GM20000 (cell line): ENCODE measurements at regions not wholly inside any gene's neighbourhood (a gene's known extent, or its start where the extent isn't known, plus 50 kb on each side); places are given as distances from the start of the nearest gene placed in this dataset.

Source experiments
- DNase-seq: peaks from one replicate; pipeline ENCODE4 v3.0.0; 2012; ENCODE audit warnings: low spot score
- TF ChIP-seq, protein P1 (sequence below): IDR thresholded peaks from 2 replicates; pipeline ENCODE4 v1.5.1; 2012; ENCODE audit warnings: mild to moderate bottlenecking, control low read depth; ENCODE audit errors: extremely low read depth, missing control alignments

GRCh38 chr20:48558906-48559305, 268.9 kb downstream of the PREX1 start:
- no peak for DNase-seq
- TF ChIP-seq, protein P1, sequence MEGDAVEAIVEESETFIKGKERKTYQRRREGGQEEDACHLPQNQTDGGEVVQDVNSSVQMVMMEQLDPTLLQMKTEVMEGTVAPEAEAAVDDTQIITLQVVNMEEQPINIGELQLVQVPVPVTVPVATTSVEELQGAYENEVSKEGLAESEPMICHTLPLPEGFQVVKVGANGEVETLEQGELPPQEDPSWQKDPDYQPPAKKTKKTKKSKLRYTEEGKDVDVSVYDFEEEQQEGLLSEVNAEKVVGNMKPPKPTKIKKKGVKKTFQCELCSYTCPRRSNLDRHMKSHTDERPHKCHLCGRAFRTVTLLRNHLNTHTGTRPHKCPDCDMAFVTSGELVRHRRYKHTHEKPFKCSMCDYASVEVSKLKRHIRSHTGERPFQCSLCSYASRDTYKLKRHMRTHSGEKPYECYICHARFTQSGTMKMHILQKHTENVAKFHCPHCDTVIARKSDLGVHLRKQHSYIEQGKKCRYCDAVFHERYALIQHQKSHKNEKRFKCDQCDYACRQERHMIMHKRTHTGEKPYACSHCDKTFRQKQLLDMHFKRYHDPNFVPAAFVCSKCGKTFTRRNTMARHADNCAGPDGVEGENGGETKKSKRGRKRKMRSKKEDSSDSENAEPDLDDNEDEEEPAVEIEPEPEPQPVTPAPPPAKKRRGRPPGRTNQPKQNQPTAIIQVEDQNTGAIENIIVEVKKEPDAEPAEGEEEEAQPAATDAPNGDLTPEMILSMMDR = no peak

DNA sequence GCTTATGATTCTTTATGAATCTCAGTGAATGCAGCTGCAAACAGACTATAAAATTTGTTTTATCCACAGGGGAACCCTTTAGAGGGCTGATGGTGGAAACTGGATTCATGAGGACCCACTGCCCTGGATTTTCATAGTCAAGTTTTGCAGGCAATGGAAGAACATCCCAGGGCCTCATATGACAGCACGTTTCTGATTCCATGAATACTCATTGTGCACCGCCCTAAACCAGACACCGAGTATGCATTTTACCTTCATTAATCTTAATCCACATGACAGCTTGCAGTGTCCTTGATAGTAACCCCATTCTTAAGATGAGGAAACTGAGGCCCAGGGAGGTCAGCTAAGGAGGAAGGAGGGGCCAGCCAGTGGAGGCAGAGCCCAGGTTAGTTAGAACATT, 270.4 kb downstream of the PREX1 start:
- TF ChIP-seq, protein P1 = no peak
- DNase-seq = no peak

DNA sequence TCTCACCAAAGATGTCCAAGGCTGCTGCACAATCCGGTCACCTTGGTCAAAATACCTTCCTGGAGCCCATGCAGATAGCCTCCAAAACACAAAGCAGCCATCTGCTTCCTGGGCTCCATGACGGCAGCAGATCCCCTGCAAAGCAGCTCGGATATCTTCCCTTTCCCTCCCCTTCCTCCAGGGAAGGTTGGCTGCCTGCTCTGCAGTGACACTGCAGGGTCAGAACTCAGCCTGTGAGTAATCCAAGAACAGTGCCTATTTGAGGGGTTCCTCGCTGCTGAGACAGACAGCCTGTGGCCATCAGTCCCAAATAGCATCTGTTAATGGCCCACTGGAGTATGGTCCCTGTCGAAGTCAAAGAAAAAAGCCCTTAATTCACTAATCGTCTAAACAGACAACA, 270.8 kb downstream of the PREX1 start:
- TF ChIP-seq, protein P1 = no peak
- no peak for DNase-seq

- DNase-seq = no peak
These were observed 275.2 kb downstream of the PREX1 start for GRCh38 chr20:48552550-48552949.

GRCh38 chr20:48550814-48551213, 277.0 kb downstream of the PREX1 start:
- TF ChIP-seq, protein P1 = no peak
- DNase-seq = no peak

More at GRCh38 chr20:48552550-48552949, 275.2 kb downstream of the PREX1 start:
- TF ChIP-seq, protein P1 = no peak

- DNase-seq = no peak
- TF ChIP-seq, protein P1 = no peak
These were observed 280.1 kb downstream of the PREX1 start for GRCh38 chr20:48547664-48548063.

DNA sequence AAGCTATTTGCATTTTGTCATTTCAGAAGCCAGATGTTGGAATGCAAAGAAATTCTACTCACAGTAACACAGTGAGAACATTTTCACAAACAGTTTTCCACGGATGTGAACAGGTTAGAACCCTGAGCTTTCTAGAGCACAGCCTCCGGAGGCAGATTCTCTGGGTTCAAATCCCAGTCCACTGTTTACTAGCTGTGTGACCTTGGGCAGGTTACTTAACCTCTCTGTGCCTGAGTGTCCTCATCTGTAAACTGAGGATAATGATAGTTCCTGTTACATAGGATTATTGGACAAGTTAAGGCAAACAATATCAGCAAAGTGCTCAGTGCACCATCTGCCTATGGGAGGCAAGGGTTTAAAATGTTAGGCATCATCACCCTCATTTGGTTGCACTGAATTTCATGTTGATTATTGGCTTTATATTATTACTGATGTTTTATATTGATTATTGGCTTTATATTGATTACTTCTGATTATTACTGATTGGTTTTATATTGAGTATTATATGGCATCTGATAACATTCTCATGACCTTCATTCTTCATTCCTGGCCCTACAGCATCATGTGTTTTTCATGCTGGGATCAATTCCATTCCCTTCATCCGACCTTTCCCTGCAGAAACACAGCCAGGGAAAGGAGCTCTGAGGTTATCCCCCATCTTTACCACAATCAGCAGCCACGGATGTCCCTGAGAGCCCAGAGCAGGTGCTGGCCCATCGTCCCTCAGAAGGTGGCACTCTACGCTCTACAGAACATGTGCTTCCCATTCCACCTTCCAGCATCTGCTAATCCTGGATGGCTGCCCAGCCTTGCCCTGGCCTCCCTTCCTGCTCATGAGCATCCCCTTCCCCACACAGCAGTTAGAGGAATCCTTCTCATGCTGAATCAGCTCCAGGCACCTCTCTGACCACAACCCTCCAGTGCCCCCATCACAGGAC, 283.1 kb downstream of the PREX1 start:
- no peak for DNase-seq
- TF ChIP-seq, protein P1 = no peak
